B cell (primary cell): ENCODE measurements at regions not wholly inside any gene's neighbourhood (a gene's known extent, or its start where the extent isn't known, plus 50 kb on each side); places are given as distances from the start of the nearest gene placed in this dataset.

Experiments used
- ATAC-seq: fragments of 200-7000 bp; cut with Tn5 transposase; one replicate; pipeline ENCODE4 v1.10.0; 2021; ENCODE audit warnings: low read depth, mild to moderate bottlenecking, moderate number of reproducible peaks, moderate library complexity
- CTCF ChIA-PET: fragments of 350-600 bp; sonication (Branson Sonifier 250); formaldehyde crosslinking; loops from one replicate; lab custom pipeline; 2021; ENCODE audit warnings: antibody characterized with exemption, inconsistent platforms; lab: Charles Lee
- POLR2A ChIA-PET: fragments of 350-600 bp; sonication (Branson Sonifier 250); formaldehyde crosslinking; loops from one replicate; lab custom pipeline; 2021; ENCODE audit warnings: antibody characterized with exemption; lab: Charles Lee
- DNase-seq: peaks from one replicate; pipeline ENCODE4 v3.0.0; 2013
- H2AFZ ChIP-seq: 2 replicates; pipeline ENCODE4 v1.6.1; 2012; ENCODE audit warnings: mild to moderate bottlenecking, low read depth, low read length; ENCODE audit not compliant: insufficient read depth, poor library complexity, severe bottlenecking
- H3K27ac ChIP-seq, 2 donors: 1 replicate in 1 of 2; 2 replicates in 1 of 2; pipeline ENCODE4 v1.5.1; 2012 to 2013; ENCODE audit warnings: low read length in 2 of 2, mild to moderate bottlenecking in 2 of 2, moderate library complexity in 1 of 2
- H3K27me3 ChIP-seq, 4 experiments: fragments of 200-600 bp in 1 of 4; sonication (generic) in 1 of 4; replicated peaks in 1 of 4; 1 replicate in 2 of 4; 2 replicates in 2 of 4; pipeline versions ENCODE4 v1.6.1 to v1.7.0; 2013 to 2016; ENCODE audit warnings: low read length in 3 of 4, mild to moderate bottlenecking in 2 of 4, mixed read lengths in 1 of 4, moderate library complexity in 1 of 4; ENCODE audit not compliant: insufficient read depth in 4 of 4, control insufficient read depth in 3 of 4; ENCODE audit errors: control extremely low read depth in 1 of 4
- H3K36me3 ChIP-seq, 2 experiments: replicated peaks in 1 of 2; 1 replicate in 1 of 2; 2 replicates in 1 of 2; pipeline versions ENCODE4 v1.6.1 to v1.7.1; 2013; ENCODE audit warnings: low read length in 1 of 2; ENCODE audit not compliant: insufficient read depth in 2 of 2, control insufficient read depth in 1 of 2; ENCODE audit errors: control extremely low read depth in 1 of 2, extremely low read depth in 1 of 2
- H3K4me1 ChIP-seq, 2 donors: fragments of 200-600 bp in 1 of 2; sonication (generic) in 1 of 2; 1 replicate in 1 of 2; 2 replicates in 1 of 2; pipeline versions ENCODE4 v1.5.1 to v1.6.1; 2013 to 2017; ENCODE audit warnings: low read length in 2 of 2; ENCODE audit not compliant: control insufficient read depth in 2 of 2, insufficient read depth in 2 of 2
- H3K4me2 ChIP-seq: replicated peaks from 2 replicates; pipeline ENCODE3; 2012; ENCODE audit warnings: mild to moderate bottlenecking, low read depth, low read length; ENCODE audit not compliant: poor library complexity, severe bottlenecking
- H3K4me3 ChIP-seq, 5 experiments: fragments of 200-600 bp in 1 of 5; sonication (generic) in 1 of 5; 1 replicate in 3 of 5; 2 replicates in 2 of 5; pipeline versions ENCODE4 v1.5.1 to v1.7.0; 2011 to 2016; ENCODE audit warnings: low read length in 4 of 5, mild to moderate bottlenecking in 4 of 5, low read depth in 2 of 5, control low read depth in 1 of 5, moderate library complexity in 1 of 5; ENCODE audit not compliant: insufficient read depth in 1 of 5; ENCODE audit errors: control extremely low read depth in 1 of 5, extremely low read depth in 1 of 5
- H3K79me2 ChIP-seq: fragments of 200-600 bp; sonication (generic); one replicate; pipeline ENCODE4 v1.6.0; 2016; ENCODE audit warnings: low read length; ENCODE audit not compliant: control insufficient read depth, insufficient read depth
- H3K9ac ChIP-seq: fragments of 200-600 bp; sonication (generic); 2 replicates; pipeline ENCODE4 v1.6.1; 2017; ENCODE audit warnings: mild to moderate bottlenecking, low read length, moderate library complexity
- H3K9me3 ChIP-seq, 3 donors: one replicate each; pipeline versions ENCODE4 v1.6.1 to v1.7.1; 2013; ENCODE audit warnings: low read length in 2 of 3; ENCODE audit not compliant: control insufficient read depth in 2 of 3, insufficient read depth in 1 of 3; ENCODE audit errors: control extremely low read depth in 1 of 3
- H4K20me1 ChIP-seq: 2 replicates; pipeline ENCODE4 v1.6.0; 2012; ENCODE audit warnings: mild to moderate bottlenecking, low read length; ENCODE audit not compliant: insufficient read depth, control insufficient read depth, poor library complexity, severe bottlenecking
- H3K27ac Mint-ChIP-seq: one replicate; pipeline ENCODE4 v1.8.0; 2021; ENCODE audit warnings: mixed read lengths
- H3K27me3 Mint-ChIP-seq: one replicate; pipeline ENCODE4 v1.8.0; 2021; ENCODE audit warnings: mixed read lengths
- H3K4me1 Mint-ChIP-seq: one replicate; pipeline ENCODE4 v1.8.0; 2021; ENCODE audit warnings: mixed read lengths
- H3K4me3 Mint-ChIP-seq: one replicate; pipeline ENCODE4 v1.8.0; 2021; ENCODE audit warnings: mixed read lengths
- H3K9me3 Mint-ChIP-seq: one replicate; pipeline ENCODE4 v1.8.0; 2022; ENCODE audit warnings: mixed read lengths; ENCODE audit not compliant: insufficient read depth
- EZH2 ChIP-seq: IDR thresholded peaks from 2 replicates; pipeline ENCODE4 v1.6.1; 2012; ENCODE audit warnings: borderline replicate concordance, low read depth, mild to moderate bottlenecking, moderate library complexity, low read length; ENCODE audit not compliant: insufficient read depth, poor library complexity, severe bottlenecking
- WGBS: methylation state at CpG from one replicate; pipeline ENCODE4 v1.1.5; 2013; ENCODE audit warnings: missing lambda C conversion rate; ENCODE audit not compliant: insufficient coverage; 5-methylcytosine and 5-hydroxymethylcytosine counted together
- intact Hi-C: fragments of 100-400 bp; cut with micrococcal nuclease; formaldehyde crosslinking; loops from one replicate; pipeline ENCODE4 v1.10.0; 2022
- TF ChIP-seq, protein P1 (sequence below): fragments of 200-600 bp; IDR thresholded peaks from one replicate; pipeline ENCODE4 v1.8.0; 2022; ENCODE audit warnings: antibody characterized with exemption, mild to moderate bottlenecking

DNA sequence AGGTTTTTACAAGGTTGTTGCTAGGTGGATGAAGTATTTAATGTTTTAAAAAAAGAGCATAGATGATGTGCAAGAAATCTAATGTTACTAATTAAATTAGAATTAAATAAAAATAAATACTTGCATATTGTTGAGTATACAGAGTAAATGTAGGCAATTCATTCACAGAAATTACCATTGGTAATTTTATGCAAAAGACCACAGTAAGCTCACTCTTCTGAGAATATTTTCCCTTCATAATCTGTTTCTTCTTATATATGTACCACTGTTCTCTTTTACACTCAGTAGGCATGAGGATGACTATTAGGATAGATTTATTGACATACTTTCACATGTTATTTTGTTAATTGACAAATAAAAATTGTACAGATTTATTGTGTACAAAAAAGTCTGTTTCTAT lies 681.2 kb upstream of the NECTIN3 start:
- Histone ChIP-seq H3K9ac (no peak overlapping the region), H3K27me3 (no peaks in the 10 kb centered on the region), H3K4me1 (no peaks in the 10 kb centered on the region), H3K36me3 (no peaks in the 10 kb centered on the region), H3K4me3 (no peak overlapping the region), H3K79me2 (no peaks in the 10 kb centered on the region), H4K20me1 (no peaks in the 10 kb centered on the region), H3K27ac (no peak overlapping the region), H2AFZ (no peak overlapping the region), H3K4me2 (no peak overlapping the region), H3K9me3 (no peaks in the 10 kb centered on the region)
- Mint-ChIP-seq H3K4me3 (no peak overlapping the region), H3K27me3 (no peaks in the 10 kb centered on the region), H3K4me1 (no peaks in the 10 kb centered on the region), H3K9me3 (no peaks in the 10 kb centered on the region), H3K27ac (no peak overlapping the region)
- intact Hi-C loops = no loop called here
- CTCF ChIA-PET = no interaction called here
- DNase-seq = no peak
- no peak for TF ChIP-seq EZH2
- TF ChIP-seq, protein P1, sequence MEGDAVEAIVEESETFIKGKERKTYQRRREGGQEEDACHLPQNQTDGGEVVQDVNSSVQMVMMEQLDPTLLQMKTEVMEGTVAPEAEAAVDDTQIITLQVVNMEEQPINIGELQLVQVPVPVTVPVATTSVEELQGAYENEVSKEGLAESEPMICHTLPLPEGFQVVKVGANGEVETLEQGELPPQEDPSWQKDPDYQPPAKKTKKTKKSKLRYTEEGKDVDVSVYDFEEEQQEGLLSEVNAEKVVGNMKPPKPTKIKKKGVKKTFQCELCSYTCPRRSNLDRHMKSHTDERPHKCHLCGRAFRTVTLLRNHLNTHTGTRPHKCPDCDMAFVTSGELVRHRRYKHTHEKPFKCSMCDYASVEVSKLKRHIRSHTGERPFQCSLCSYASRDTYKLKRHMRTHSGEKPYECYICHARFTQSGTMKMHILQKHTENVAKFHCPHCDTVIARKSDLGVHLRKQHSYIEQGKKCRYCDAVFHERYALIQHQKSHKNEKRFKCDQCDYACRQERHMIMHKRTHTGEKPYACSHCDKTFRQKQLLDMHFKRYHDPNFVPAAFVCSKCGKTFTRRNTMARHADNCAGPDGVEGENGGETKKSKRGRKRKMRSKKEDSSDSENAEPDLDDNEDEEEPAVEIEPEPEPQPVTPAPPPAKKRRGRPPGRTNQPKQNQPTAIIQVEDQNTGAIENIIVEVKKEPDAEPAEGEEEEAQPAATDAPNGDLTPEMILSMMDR = no peak
- POLR2A ChIA-PET = no interaction called here
- no peak for ATAC-seq

DNA sequence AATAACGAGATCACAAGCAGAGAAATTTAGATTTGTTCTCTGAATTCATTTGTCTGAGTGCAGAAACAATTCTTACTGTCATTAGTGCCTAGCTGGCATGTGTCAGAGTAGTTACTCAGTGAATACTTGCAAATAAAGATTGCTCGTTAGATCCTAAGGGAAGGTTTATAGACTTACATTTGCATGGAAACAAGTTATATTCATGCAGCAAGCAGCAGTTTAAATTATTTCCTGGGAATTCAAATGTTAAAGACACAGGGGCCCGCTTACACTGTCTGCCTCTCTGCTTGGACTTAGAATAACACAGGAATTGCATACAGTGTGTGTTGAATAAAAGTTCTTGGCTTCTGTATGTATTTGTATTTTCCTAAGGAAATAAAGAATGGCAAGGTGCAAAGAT lies 680.6 kb upstream of the NECTIN3 start:
- POLR2A ChIA-PET = no interaction called here
- no peak for ATAC-seq

More for the DNA sequence above, 680.6 kb upstream of the NECTIN3 start:
- no peaks in the 10 kb centered on the region for H3K4me1 Mint-ChIP-seq
- no peaks in the 10 kb centered on the region for H3K36me3 ChIP-seq
- WGBS = 59% methylated on average over 2 of the region's 3 CpGs
- no peaks in the 10 kb centered on the region for H3K27me3 Mint-ChIP-seq
- CTCF ChIA-PET = no interaction called here
- TF ChIP-seq EZH2 = no peak
- TF ChIP-seq, protein P1 = no peak
- no peak overlapping the region for H3K4me3 ChIP-seq
- no peak overlapping the region for H3K9ac ChIP-seq
- H3K9me3 Mint-ChIP-seq = no peaks in the 10 kb centered on the region
- no peaks in the 10 kb centered on the region for H3K4me1 ChIP-seq
- DNase-seq = no peak
- no peak overlapping the region for H3K27ac ChIP-seq
- H3K4me2 ChIP-seq = no peak overlapping the region
- no peaks in the 10 kb centered on the region for H3K9me3 ChIP-seq
- no peaks in the 10 kb centered on the region for H3K79me2 ChIP-seq
- H3K4me3 Mint-ChIP-seq = no peak overlapping the region
- H3K27me3 ChIP-seq = no peaks in the 10 kb centered on the region
- no peak overlapping the region for H2AFZ ChIP-seq
- no peaks in the 10 kb centered on the region for H4K20me1 ChIP-seq
- no peak overlapping the region for H3K27ac Mint-ChIP-seq
- intact Hi-C loops = no loop called here
